PC-3 (cell line): ENCODE measurements at regions not wholly inside any gene's neighbourhood (a gene's known extent, or its start where the extent isn't known, plus 50 kb on each side); places are given as distances from the start of the nearest gene placed in this dataset.

Experiments used
- EZH2phosphoT487 ChIP-seq: fragments of 300-600 bp; sonication (generic); IDR thresholded peaks from 2 replicates; pipeline ENCODE4 v1.6.1; 2018; ENCODE audit warnings: mild to moderate bottlenecking, antibody characterized with exemption, low read length, borderline replicate concordance
- TF ChIP-seq, protein P1 (sequence below): fragments of 300-600 bp; sonication (generic); conservative IDR thresholded peaks from 2 replicates; pipeline ENCODE4 v1.5.1; 2017; ENCODE audit warnings: antibody characterized with exemption, low read depth, mild to moderate bottlenecking, low read length

DNA sequence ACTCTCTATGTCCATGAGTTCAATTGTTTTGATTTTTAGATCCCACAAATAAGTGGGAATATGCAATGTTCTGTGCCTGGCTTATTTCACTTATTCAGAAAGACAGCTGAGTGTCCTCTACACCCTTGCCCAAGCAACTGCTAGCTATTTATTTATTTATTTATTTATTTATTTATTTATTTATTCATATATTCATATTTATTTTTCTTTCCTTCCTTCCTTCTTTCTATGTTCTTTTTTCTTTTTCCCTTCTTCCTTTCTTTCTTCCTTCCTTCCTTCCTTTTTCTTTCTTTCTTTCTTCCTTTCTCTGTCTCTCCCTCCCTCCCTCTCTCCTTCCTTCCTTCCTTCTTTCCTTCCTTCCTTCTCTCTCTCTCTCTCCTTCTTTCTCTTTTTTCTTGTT, 563.4 kb downstream of the BCL11B start:
- TF ChIP-seq, protein P1, sequence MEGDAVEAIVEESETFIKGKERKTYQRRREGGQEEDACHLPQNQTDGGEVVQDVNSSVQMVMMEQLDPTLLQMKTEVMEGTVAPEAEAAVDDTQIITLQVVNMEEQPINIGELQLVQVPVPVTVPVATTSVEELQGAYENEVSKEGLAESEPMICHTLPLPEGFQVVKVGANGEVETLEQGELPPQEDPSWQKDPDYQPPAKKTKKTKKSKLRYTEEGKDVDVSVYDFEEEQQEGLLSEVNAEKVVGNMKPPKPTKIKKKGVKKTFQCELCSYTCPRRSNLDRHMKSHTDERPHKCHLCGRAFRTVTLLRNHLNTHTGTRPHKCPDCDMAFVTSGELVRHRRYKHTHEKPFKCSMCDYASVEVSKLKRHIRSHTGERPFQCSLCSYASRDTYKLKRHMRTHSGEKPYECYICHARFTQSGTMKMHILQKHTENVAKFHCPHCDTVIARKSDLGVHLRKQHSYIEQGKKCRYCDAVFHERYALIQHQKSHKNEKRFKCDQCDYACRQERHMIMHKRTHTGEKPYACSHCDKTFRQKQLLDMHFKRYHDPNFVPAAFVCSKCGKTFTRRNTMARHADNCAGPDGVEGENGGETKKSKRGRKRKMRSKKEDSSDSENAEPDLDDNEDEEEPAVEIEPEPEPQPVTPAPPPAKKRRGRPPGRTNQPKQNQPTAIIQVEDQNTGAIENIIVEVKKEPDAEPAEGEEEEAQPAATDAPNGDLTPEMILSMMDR = no peak
- TF ChIP-seq EZH2phosphoT487 = no peak
